Mesenchymal stem cell (in vitro differentiated cells and primary cell): ENCODE measurements at regions not wholly inside any gene's neighbourhood (a gene's known extent, or its start where the extent isn't known, plus 50 kb on each side); places are given as distances from the start of the nearest gene placed in this dataset.

Experiments
- DNase-seq: peaks from one replicate; pipeline ENCODE4 v3.0.0-alpha.2; 2013
- H2AFZ ChIP-seq: one replicate; pipeline ENCODE4 v1.6.1; 2013; ENCODE audit warnings: low read depth, mild to moderate bottlenecking, control low read depth, inconsistent platforms, low read length, moderate library complexity
- H2AK5ac ChIP-seq: 2 replicates; pipeline ENCODE4 v1.6.1; 2013; ENCODE audit warnings: low read length, moderate library complexity, mild to moderate bottlenecking, inconsistent platforms; ENCODE audit not compliant: severe bottlenecking
- H2BK120ac ChIP-seq: one replicate; pipeline ENCODE4 v1.6.1; 2013; ENCODE audit warnings: low read depth, mild to moderate bottlenecking, inconsistent platforms, low read length, moderate library complexity
- H2BK12ac ChIP-seq, 2 experiments: one replicate each; pipeline ENCODE4 v1.6.1; 2013; ENCODE audit warnings: inconsistent platforms in 2 of 2, low read length in 2 of 2, mild to moderate bottlenecking in 2 of 2, moderate library complexity in 2 of 2, control low read depth in 1 of 2
- H2BK15ac ChIP-seq: one replicate; pipeline ENCODE4 v1.6.1; 2013; ENCODE audit warnings: mild to moderate bottlenecking, low read depth, inconsistent platforms; ENCODE audit not compliant: poor library complexity, severe bottlenecking
- H2BK5ac ChIP-seq: 2 replicates; pipeline ENCODE4 v1.6.1; 2013; ENCODE audit warnings: low read depth, mild to moderate bottlenecking, low read length, control low read depth, inconsistent platforms; ENCODE audit not compliant: poor library complexity, severe bottlenecking
- H3K14ac ChIP-seq, 2 experiments: one replicate each; pipeline ENCODE4 v1.6.1; 2013; ENCODE audit warnings: inconsistent platforms in 2 of 2, low read length in 2 of 2, control low read depth in 1 of 2, mild to moderate bottlenecking in 1 of 2, moderate library complexity in 1 of 2
- H3K18ac ChIP-seq, 2 experiments: one replicate each; pipeline ENCODE4 v1.6.1; 2013; ENCODE audit warnings: inconsistent platforms in 2 of 2, low read length in 2 of 2, control low read depth in 1 of 2, low read depth in 1 of 2, mild to moderate bottlenecking in 1 of 2
- H3K23ac ChIP-seq, 2 experiments: one replicate each; pipeline ENCODE4 v1.6.1; 2013; ENCODE audit warnings: inconsistent platforms in 2 of 2, low read length in 2 of 2, mild to moderate bottlenecking in 2 of 2, moderate library complexity in 2 of 2, control low read depth in 1 of 2
- H3K27ac ChIP-seq: 2 replicates; pipeline ENCODE4 v1.5.1; 2013; ENCODE audit warnings: mild to moderate bottlenecking, moderate library complexity, low read length, control low read depth, inconsistent platforms; ENCODE audit not compliant: poor library complexity, severe bottlenecking
- H3K27me3 ChIP-seq, 2 experiments: 2 replicates each; pipeline versions ENCODE4 v1.6.1 to v1.7.0; 2013; ENCODE audit warnings: low read length in 2 of 2, mild to moderate bottlenecking in 2 of 2, moderate library complexity in 2 of 2, control low read depth in 1 of 2, inconsistent platforms in 1 of 2; ENCODE audit not compliant: control insufficient read depth in 1 of 2, insufficient read depth in 1 of 2
- H3K36me3 ChIP-seq, 2 experiments: 2 replicates each; pipeline versions ENCODE4 v1.6.1 to v1.7.0; 2013; ENCODE audit warnings: low read length in 2 of 2, control low read depth in 1 of 2, inconsistent platforms in 1 of 2, low read depth in 1 of 2, mild to moderate bottlenecking in 1 of 2; ENCODE audit not compliant: insufficient read depth in 2 of 2, control insufficient read depth in 1 of 2
- H3K4ac ChIP-seq, 2 experiments: one replicate each; pipeline ENCODE4 v1.6.1; 2013; ENCODE audit warnings: inconsistent platforms in 2 of 2, low read length in 2 of 2, mild to moderate bottlenecking in 2 of 2, moderate library complexity in 2 of 2, control low read depth in 1 of 2, low read depth in 1 of 2
- H3K4me1 ChIP-seq: 2 replicates; pipeline ENCODE4 v1.6.1; 2013; ENCODE audit warnings: low read depth, low read length, control low read depth; ENCODE audit not compliant: control insufficient read depth, insufficient read depth
- H3K4me2 ChIP-seq: 2 replicates; pipeline ENCODE4 v1.6.1; 2013; ENCODE audit warnings: low read length, mild to moderate bottlenecking, inconsistent platforms; ENCODE audit not compliant: poor library complexity, severe bottlenecking
- H3K4me3 ChIP-seq, 2 experiments: 2 replicates each; pipeline versions ENCODE4 v1.5.1 to v1.7.0; 2013; ENCODE audit warnings: low read length in 2 of 2, mild to moderate bottlenecking in 2 of 2, control low read depth in 1 of 2, low read depth in 1 of 2; ENCODE audit not compliant: insufficient read depth in 1 of 2
- H3K79me1 ChIP-seq: replicated peaks from 2 replicates; pipeline ENCODE4 v1.6.1; 2013; ENCODE audit warnings: mild to moderate bottlenecking, control low read depth, low read length, inconsistent platforms; ENCODE audit not compliant: poor library complexity, severe bottlenecking
- H3K9ac ChIP-seq: 2 replicates; pipeline ENCODE4 v1.7.0; 2013; ENCODE audit warnings: mild to moderate bottlenecking, low read length, moderate library complexity
- H3K9me3 ChIP-seq: 2 replicates; pipeline ENCODE4 v1.7.0; 2013; ENCODE audit warnings: mild to moderate bottlenecking, low read length; ENCODE audit not compliant: control insufficient read depth
- H4K8ac ChIP-seq: one replicate; pipeline ENCODE4 v1.6.1; 2013; ENCODE audit warnings: inconsistent platforms, mild to moderate bottlenecking, low read length, moderate library complexity
- H4K91ac ChIP-seq: one replicate; pipeline ENCODE4 v1.6.1; 2013; ENCODE audit warnings: mild to moderate bottlenecking, low read length, inconsistent platforms
- WGBS: methylation state at CpG from one replicate; pipeline ENCODE4 v1.1.7; 2013; ENCODE audit warnings: mixed read lengths; 5-methylcytosine and 5-hydroxymethylcytosine counted together

DNA sequence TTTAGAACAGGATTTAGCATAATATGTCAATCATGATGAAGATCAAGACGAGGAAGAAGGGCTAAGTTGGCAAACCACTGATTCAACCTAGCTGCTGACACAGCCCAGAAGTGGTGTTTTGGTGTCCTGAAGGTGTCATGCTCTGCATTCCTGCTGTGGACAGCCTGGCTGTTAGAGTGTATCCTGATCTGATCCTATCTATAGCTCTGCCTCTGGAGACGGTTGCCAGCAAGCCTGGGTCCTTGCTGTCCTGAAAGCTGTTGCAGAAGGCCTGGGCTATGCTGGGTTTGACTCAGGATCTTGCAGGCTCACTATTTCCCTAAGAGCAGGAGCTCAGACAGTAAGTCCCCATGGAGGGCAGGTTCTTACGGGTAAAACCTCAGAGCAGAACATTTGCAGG is 416.4 kb downstream of the TSHZ3 start:
- Histone ChIP-seq H3K4me3 (no peak overlapping the region), H3K14ac (no peak overlapping the region), H3K4ac (no peak overlapping the region), H3K4me2 (no peak overlapping the region), H3K27ac (no peak overlapping the region), H2BK120ac (no peak overlapping the region), H3K23ac (no peak overlapping the region), H3K36me3 (no peaks in the 10 kb centered on the region), H3K79me1 (no peaks in the 10 kb centered on the region), H2AK5ac (no peak overlapping the region), H3K9me3 (peaks cover 18% of the 10 kb centered on the region), H3K18ac (no peak overlapping the region), H2BK12ac (no peak overlapping the region), H2BK15ac (no peak overlapping the region), H2AFZ (no peak overlapping the region), H4K91ac (no peak overlapping the region), H3K27me3 (peaks cover 0 to 6% of the 10 kb centered on the region in 2 experiments), H2BK5ac (no peak overlapping the region), H4K8ac (no peak overlapping the region), H3K4me1 (no peaks in the 10 kb centered on the region), H3K9ac (no peak overlapping the region)
- DNase-seq = no peak
- WGBS = 57% methylated on average over 3 of the region's 3 CpGs

- H2AFZ ChIP-seq = no peak overlapping the region
- H2BK120ac ChIP-seq = no peak overlapping the region
- no peak overlapping the region for H3K18ac ChIP-seq
- no peak for DNase-seq
- H3K23ac ChIP-seq = no peak overlapping the region
- H2AK5ac ChIP-seq = no peak overlapping the region
- H3K27me3 ChIP-seq = peaks cover 0 to 10% of the 10 kb centered on the region in 2 experiments
- no peak overlapping the region for H3K4ac ChIP-seq
- H2BK12ac ChIP-seq = no peak overlapping the region
- no peak overlapping the region for H3K27ac ChIP-seq
- H3K9ac ChIP-seq = no peak overlapping the region
- no peak overlapping the region for H4K91ac ChIP-seq
- H3K4me1 ChIP-seq = no peaks in the 10 kb centered on the region
- no peak overlapping the region for H4K8ac ChIP-seq
- H3K36me3 ChIP-seq = no peaks in the 10 kb centered on the region
- peaks cover 31% of the 10 kb centered on the region for H3K9me3 ChIP-seq
- no peak overlapping the region for H3K4me3 ChIP-seq
- no peak overlapping the region for H2BK15ac ChIP-seq
- no peak overlapping the region for H3K14ac ChIP-seq
- 84% methylated on average over 11 of the region's 12 CpGs for WGBS
- H3K4me2 ChIP-seq = no peak overlapping the region
- H2BK5ac ChIP-seq = no peak overlapping the region
- no peaks in the 10 kb centered on the region for H3K79me1 ChIP-seq
Observed at GRCh38 chr19:30930941-30931706, 418.1 kb downstream of the TSHZ3 start.

GRCh38 chr19:30927705-30928104 is 421.5 kb downstream of the TSHZ3 start:
- peaks cover 31% of the 10 kb centered on the region for H3K9me3 ChIP-seq
- no peak overlapping the region for H3K4ac ChIP-seq
- no peaks in the 10 kb centered on the region for H3K36me3 ChIP-seq
- H3K14ac ChIP-seq = no peak overlapping the region
- H2BK15ac ChIP-seq = no peak overlapping the region
- no peak overlapping the region for H2AK5ac ChIP-seq
- no peaks in the 10 kb centered on the region for H3K4me1 ChIP-seq
- no peak overlapping the region for H2BK120ac ChIP-seq
- WGBS = 74% methylated on average over 6 of the region's 6 CpGs
- H4K91ac ChIP-seq = no peak overlapping the region
- H2BK5ac ChIP-seq = no peak overlapping the region
- H2BK12ac ChIP-seq = no peak overlapping the region
- H3K79me1 ChIP-seq = no peaks in the 10 kb centered on the region
- peaks cover 0 to 16% of the 10 kb centered on the region in 2 experiments for H3K27me3 ChIP-seq
- no peak overlapping the region for H3K18ac ChIP-seq
- no peak overlapping the region for H4K8ac ChIP-seq
- no peak for DNase-seq
- no peak overlapping the region for H3K27ac ChIP-seq
- H2AFZ ChIP-seq = no peak overlapping the region
- H3K4me3 ChIP-seq = no peak overlapping the region
- H3K23ac ChIP-seq = no peak overlapping the region
- no peak overlapping the region for H3K4me2 ChIP-seq
- no peak overlapping the region for H3K9ac ChIP-seq

DNA sequence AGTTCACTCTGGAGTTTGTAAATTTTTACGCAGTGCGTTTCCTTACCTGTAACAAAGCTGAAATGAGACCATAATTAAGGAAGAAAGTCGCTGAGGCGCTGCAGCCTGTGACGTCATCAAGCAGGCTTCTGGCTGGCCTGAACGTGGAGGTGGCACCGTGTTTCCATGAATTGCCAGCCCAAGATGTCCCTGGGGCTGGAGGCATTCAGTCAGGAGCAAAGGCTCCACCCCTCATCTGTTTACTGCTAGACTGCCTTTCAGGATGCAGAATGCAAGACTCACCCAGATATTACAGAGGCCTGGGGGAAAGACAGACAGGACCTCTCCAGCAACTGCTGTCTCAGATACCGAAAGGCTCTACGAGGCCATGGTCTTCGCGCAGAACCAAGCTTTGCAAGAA is 424.6 kb downstream of the TSHZ3 start:
- no peak overlapping the region for H4K8ac ChIP-seq
- H2BK120ac ChIP-seq = no peak overlapping the region
- no peak overlapping the region for H4K91ac ChIP-seq
- no peak overlapping the region for H2AK5ac ChIP-seq
- no peak overlapping the region for H2BK5ac ChIP-seq
- no peak overlapping the region for H2AFZ ChIP-seq
- no peak overlapping the region for H3K14ac ChIP-seq
- peaks cover 31% of the 10 kb centered on the region for H3K9me3 ChIP-seq
- peaks cover 0 to 18% of the 10 kb centered on the region in 2 experiments for H3K27me3 ChIP-seq
- H3K79me1 ChIP-seq = no peaks in the 10 kb centered on the region
- no peak overlapping the region for H3K9ac ChIP-seq
- no peak overlapping the region for H3K4ac ChIP-seq
- H3K36me3 ChIP-seq = no peaks in the 10 kb centered on the region
- no peak overlapping the region for H3K27ac ChIP-seq
- H2BK12ac ChIP-seq = no peak overlapping the region
- no peak overlapping the region for H3K4me2 ChIP-seq
- WGBS = 81% methylated on average over 11 of the region's 11 CpGs
- no peak overlapping the region for H3K18ac ChIP-seq
- H3K23ac ChIP-seq = no peak overlapping the region
- no peak overlapping the region for H2BK15ac ChIP-seq
- no peak for DNase-seq
- H3K4me3 ChIP-seq = no peak overlapping the region
- no peaks in the 10 kb centered on the region for H3K4me1 ChIP-seq
